Tibial artery (tissue), 4 donors: ENCODE measurements at regions not wholly inside any gene's neighbourhood (a gene's known extent, or its start where the extent isn't known, plus 50 kb on each side); places are given as distances from the start of the nearest gene placed in this dataset.
"Not testable (repeated sequence)": the region's sequence is repeated elsewhere in the genome, so short reads cannot be mapped to it uniquely, and the experiment has no call there.

Experiments
- DNase-seq, 2 donors: peaks; one replicate each; pipeline ENCODE4 v3.0.0-alpha.2; 2019
- H3K27ac ChIP-seq, 2 donors: fragments of 200-600 bp; sonication (generic) in 1 of 2; 1 replicate in 1 of 2; 2 replicates in 1 of 2; pipeline ENCODE4 v1.5.1; 2018 to 2019; ENCODE audit warnings: mild to moderate bottlenecking in 1 of 2
- H3K27me3 ChIP-seq, 2 donors: fragments of 200-600 bp; sonication (generic) in 1 of 2; one replicate each; pipeline versions ENCODE4 v1.5.1 to v1.6.0; 2016 to 2019
- H3K36me3 ChIP-seq, 3 donors: fragments of 200-600 bp; sonication (generic) in 2 of 3; one replicate each; pipeline ENCODE4 v1.5.1; 2016 to 2019; ENCODE audit warnings: mild to moderate bottlenecking in 2 of 3
- H3K4me1 ChIP-seq, 4 donors: fragments of 200-600 bp; sonication (generic) in 2 of 4; 1 replicate in 3 of 4; 2 replicates in 1 of 4; pipeline ENCODE4 v1.5.1; 2016 to 2019
- H3K4me3 ChIP-seq, 2 donors: fragments of 200-600 bp; sonication (generic) in 1 of 2; 1 replicate in 1 of 2; 2 replicates in 1 of 2; pipeline ENCODE4 v1.5.1; 2018 to 2019; ENCODE audit warnings: mild to moderate bottlenecking in 2 of 2
- H3K9me3 ChIP-seq, 3 donors: fragments of 200-600 bp; sonication (generic) in 1 of 3; one replicate each; pipeline ENCODE4 v1.5.1; 2016 to 2019
- intact Hi-C: fragments of 100-400 bp; cut with DNase I; formaldehyde crosslinking; loops from one replicate; pipeline ENCODE4 v1.15.0; 2023; ENCODE audit warnings: low total_unique reads
- TF ChIP-seq, protein P1 (sequence below), 2 experiments: fragments of 200-600 bp in 1 of 2; fragments of 450-650 bp in 1 of 2; IDR thresholded peaks; one replicate each; pipeline ENCODE4 v1.5.1; 2017 to 2019; ENCODE audit warnings: antibody characterized with exemption in 2 of 2, mild to moderate bottlenecking in 1 of 2, moderate library complexity in 1 of 2

DNA sequence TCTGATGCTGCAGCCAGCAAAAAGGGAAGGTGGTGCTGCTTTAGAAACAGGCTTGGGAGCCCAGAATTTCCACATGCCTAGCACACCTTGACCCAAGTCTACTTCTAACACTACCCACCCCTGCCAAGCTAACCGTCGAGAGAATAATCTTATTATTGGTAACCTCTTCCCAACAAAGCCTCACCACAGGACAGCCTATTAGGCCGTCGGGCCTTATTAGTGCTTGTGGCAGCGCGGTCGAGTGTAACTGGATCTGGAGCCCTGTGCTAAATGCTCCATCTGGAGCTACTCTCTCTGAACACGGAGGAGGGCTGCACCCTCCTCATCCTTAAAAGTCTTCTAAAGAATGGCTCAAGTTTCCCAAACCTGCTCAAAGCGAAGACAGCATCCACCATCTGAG lies 165.5 kb upstream of the NFIA start:
- intact Hi-C loops = no loop called here
- no peaks in the 10 kb centered on the region for H3K27me3 ChIP-seq
- H3K4me1 ChIP-seq = peaks cover 0 to 7% (median under 1%) of the 10 kb centered on the region in 4 donors
- no peak overlapping the region for H3K27ac ChIP-seq
- no peak overlapping the region for H3K4me3 ChIP-seq
- H3K9me3 ChIP-seq = no peaks in the 10 kb centered on the region
- TF ChIP-seq, protein P1, sequence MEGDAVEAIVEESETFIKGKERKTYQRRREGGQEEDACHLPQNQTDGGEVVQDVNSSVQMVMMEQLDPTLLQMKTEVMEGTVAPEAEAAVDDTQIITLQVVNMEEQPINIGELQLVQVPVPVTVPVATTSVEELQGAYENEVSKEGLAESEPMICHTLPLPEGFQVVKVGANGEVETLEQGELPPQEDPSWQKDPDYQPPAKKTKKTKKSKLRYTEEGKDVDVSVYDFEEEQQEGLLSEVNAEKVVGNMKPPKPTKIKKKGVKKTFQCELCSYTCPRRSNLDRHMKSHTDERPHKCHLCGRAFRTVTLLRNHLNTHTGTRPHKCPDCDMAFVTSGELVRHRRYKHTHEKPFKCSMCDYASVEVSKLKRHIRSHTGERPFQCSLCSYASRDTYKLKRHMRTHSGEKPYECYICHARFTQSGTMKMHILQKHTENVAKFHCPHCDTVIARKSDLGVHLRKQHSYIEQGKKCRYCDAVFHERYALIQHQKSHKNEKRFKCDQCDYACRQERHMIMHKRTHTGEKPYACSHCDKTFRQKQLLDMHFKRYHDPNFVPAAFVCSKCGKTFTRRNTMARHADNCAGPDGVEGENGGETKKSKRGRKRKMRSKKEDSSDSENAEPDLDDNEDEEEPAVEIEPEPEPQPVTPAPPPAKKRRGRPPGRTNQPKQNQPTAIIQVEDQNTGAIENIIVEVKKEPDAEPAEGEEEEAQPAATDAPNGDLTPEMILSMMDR (IDR thresholded peaks at IDR 0.05) = no peak
- no peak for DNase-seq
- no peaks in the 10 kb centered on the region for H3K36me3 ChIP-seq

DNA sequence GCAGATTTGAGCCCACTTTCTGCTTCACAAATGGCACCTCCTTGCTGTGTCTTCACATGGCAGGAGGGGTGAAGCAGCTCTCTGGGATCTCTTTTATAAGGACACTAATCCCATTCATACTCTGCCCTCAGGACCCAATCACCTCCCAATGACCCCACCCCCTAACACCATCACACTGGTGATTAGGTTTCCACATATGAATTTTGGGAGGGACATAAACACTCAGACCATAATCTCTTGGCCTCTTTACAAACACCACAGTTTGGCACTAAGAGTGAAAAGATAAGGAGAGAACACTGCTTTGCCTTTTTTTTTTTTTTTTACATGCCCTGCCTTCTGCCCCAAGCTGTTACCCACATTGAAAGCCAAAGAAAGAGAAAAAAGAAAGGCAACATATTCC lies 166.2 kb upstream of the NFIA start:
- H3K36me3 ChIP-seq = no peaks in the 10 kb centered on the region
- no peak for DNase-seq
- no peak overlapping the region for H3K4me3 ChIP-seq
- peaks cover 0 to under 1% (median 0%) of the 10 kb centered on the region in 4 donors for H3K4me1 ChIP-seq
- H3K27me3 ChIP-seq = no peaks in the 10 kb centered on the region
- intact Hi-C loops = no loop called here
- no peaks in the 10 kb centered on the region for H3K9me3 ChIP-seq
- TF ChIP-seq, protein P1 (IDR thresholded peaks at IDR 0.05) = no peak
- H3K27ac ChIP-seq = no peak overlapping the region

DNA sequence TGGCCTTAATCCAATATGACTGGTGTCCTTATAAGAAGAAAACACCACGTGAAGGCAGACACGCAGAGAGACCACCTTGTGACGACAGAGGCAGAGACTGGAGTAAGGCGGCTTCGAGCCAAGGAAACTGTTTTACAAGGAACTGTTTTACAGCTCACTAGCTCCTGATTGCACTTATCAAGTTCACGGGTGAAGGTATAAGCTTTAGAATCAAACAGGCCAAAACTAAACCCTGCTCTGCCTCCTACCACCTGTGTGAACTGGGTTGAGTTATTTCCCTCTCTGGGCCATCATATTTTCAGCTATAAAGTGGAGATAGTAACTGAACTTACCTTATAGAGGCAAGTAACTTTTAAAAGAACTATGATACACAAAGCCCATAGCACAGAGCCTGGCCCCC lies 166.9 kb upstream of the NFIA start:
- intact Hi-C loops = no loop called here
- H3K36me3 ChIP-seq = no peaks in the 10 kb centered on the region
- H3K27ac ChIP-seq = no peak overlapping the region
- no peak overlapping the region for H3K4me3 ChIP-seq
- TF ChIP-seq, protein P1 (IDR thresholded peaks at IDR 0.05) = no peak
- no peak for DNase-seq
- H3K27me3 ChIP-seq = no peaks in the 10 kb centered on the region
- no peaks in the 10 kb centered on the region for H3K9me3 ChIP-seq
- no peaks in the 10 kb centered on the region for H3K4me1 ChIP-seq

DNA sequence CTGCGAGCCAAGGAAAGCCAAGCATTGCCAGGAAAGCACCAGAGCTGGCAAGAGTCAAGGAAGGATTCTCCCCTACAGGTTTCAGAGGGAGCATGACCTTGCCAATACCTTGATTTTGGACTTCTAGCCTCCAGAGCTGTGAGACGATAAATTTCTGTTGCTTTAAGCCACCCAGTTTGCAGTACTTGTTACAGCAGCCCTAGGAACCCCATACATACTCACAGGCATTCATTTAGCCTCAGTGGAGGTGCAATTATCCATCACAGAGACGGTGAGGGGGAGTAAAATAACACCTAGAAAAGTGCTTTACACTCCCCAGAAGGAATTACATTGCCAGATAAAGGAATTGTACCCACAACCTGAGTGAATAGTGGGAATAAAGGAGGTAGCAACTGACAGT lies 167.4 kb upstream of the NFIA start:
- intact Hi-C loops = no loop called here
- Histone ChIP-seq H3K4me3 (no peak overlapping the region), H3K4me1 (no peaks in the 10 kb centered on the region), H3K36me3 (no peaks in the 10 kb centered on the region), H3K27ac (no peak overlapping the region), H3K27me3 (no peaks in the 10 kb centered on the region), H3K9me3 (no peaks in the 10 kb centered on the region)
- TF ChIP-seq, protein P1 (IDR thresholded peaks at IDR 0.05) = no peak
- no peak for DNase-seq

DNA sequence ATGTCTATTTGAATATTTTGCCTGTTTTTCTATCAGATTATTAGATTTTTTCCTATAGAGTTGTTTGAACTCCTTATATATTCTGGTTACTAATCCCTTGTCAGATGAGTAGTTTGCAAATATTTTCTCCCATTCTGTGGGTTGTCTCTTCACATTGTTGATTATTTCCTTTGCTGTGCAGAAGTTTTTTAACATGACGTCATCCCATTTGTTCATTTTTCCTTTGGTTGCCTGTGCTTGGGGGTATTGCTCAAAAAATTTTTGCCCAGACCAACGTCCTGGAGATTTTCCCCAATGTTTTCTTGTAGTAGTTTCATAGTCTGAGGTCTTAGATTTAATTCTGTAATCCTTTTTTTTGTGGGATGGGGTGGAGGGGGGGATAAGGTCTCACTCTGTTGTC lies 168.7 kb upstream of the NFIA start:
- H3K4me3 ChIP-seq, intact Hi-C loops, H3K27me3 ChIP-seq, H3K27ac ChIP-seq, H3K36me3 ChIP-seq, H3K9me3 ChIP-seq, H3K4me1 ChIP-seq, DNase-seq: not testable (repeated sequence)

DNA sequence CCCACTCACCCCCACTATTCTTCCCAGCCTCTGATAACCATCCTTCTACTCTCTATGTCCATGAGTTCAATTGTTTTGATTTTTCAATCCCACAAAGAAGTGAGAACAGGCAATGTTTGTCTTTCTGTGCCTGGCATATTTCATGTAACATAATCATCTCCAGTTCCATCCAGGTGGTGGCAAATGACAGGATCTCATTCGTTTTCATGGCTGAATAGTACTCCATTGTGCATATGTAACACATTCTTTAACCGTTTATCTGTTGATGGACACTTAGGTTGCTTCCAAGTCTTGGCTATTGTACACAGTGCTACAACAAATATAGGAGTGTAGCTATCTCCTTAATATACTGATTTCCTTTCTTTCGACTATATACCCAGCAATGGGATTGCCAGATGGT lies 169.3 kb upstream of the NFIA start:
- TF ChIP-seq, protein P1 (IDR thresholded peaks at IDR 0.05) = no peak
- DNase-seq = no peak
- H3K4me1 ChIP-seq = no peaks in the 10 kb centered on the region
- no peaks in the 10 kb centered on the region for H3K36me3 ChIP-seq
- no peak overlapping the region for H3K27ac ChIP-seq
- no peaks in the 10 kb centered on the region for H3K9me3 ChIP-seq
- no peaks in the 10 kb centered on the region for H3K27me3 ChIP-seq
- intact Hi-C loops = no loop called here
- no peak overlapping the region for H3K4me3 ChIP-seq
